Astrocyte (in vitro differentiated cells and primary cell): ENCODE measurements at regions not wholly inside any gene's neighbourhood (a gene's known extent, or its start where the extent isn't known, plus 50 kb on each side); places are given as distances from the start of the nearest gene placed in this dataset.

Source experiments
- DNase-seq: peaks from one replicate; pipeline ENCODE4 v3.0.0-alpha.2; 2010; ENCODE audit warnings: low read depth
- FAIRE-seq: peaks from 2 replicates; lab custom pipeline; 2011; peaks lifted over from hg19 to GRCh38; lab: Jason Lieb, UNC
- H2AFZ ChIP-seq: 2 replicates; pipeline ENCODE4 v1.6.0; 2012; ENCODE audit warnings: low read depth, low read length, inconsistent platforms
- H3K27ac ChIP-seq: 2 replicates; pipeline ENCODE4 v1.5.1; 2011; ENCODE audit warnings: low read depth, low read length, inconsistent platforms
- H3K27me3 ChIP-seq: 2 replicates; pipeline ENCODE4 v1.6.0; 2011; ENCODE audit warnings: low read length, inconsistent platforms; ENCODE audit not compliant: insufficient read depth
- H3K36me3 ChIP-seq: 2 replicates; pipeline ENCODE4 v1.5.1; 2011; ENCODE audit warnings: low read length, inconsistent platforms; ENCODE audit not compliant: insufficient read depth
- H3K4me1 ChIP-seq: 2 replicates; pipeline ENCODE4 v1.5.1; 2011; ENCODE audit warnings: low read length, inconsistent platforms; ENCODE audit not compliant: insufficient read depth
- H3K4me2 ChIP-seq: 2 replicates; pipeline ENCODE4 v1.6.0; 2012; ENCODE audit warnings: low read length, inconsistent platforms
- H3K4me3 ChIP-seq: 2 replicates; pipeline ENCODE4 v1.5.1; 2011; ENCODE audit warnings: low read depth, mild to moderate bottlenecking, low read length, inconsistent platforms; ENCODE audit not compliant: insufficient read depth
- H3K79me2 ChIP-seq: 2 replicates; pipeline ENCODE4 v1.6.0; 2012; ENCODE audit warnings: mild to moderate bottlenecking, low read length, inconsistent platforms; ENCODE audit not compliant: insufficient read depth
- H3K9ac ChIP-seq: 2 replicates; pipeline ENCODE4 v1.6.0; 2012; ENCODE audit warnings: mild to moderate bottlenecking, low read length, inconsistent platforms
- H3K9me3 ChIP-seq: 2 replicates; pipeline ENCODE4 v1.5.1; 2012; ENCODE audit warnings: low read depth, mild to moderate bottlenecking, low read length, inconsistent platforms; ENCODE audit not compliant: insufficient read depth
- H4K20me1 ChIP-seq: 2 replicates; pipeline ENCODE4 v1.6.0; 2012; ENCODE audit warnings: low read length, inconsistent platforms; ENCODE audit not compliant: insufficient read depth
- H3K27ac Mint-ChIP-seq: one replicate; pipeline ENCODE4 v1.8.0; 2021; ENCODE audit warnings: mild to moderate bottlenecking, mixed read lengths; ENCODE audit not compliant: unreplicated experiment
- H3K27me3 Mint-ChIP-seq: one replicate; pipeline ENCODE4 v1.8.0; 2021; ENCODE audit warnings: low read depth, mixed read lengths; ENCODE audit not compliant: unreplicated experiment
- H3K36me3 Mint-ChIP-seq: one replicate; pipeline ENCODE4 v1.8.0; 2021; ENCODE audit warnings: low read depth, mixed read lengths; ENCODE audit not compliant: unreplicated experiment
- H3K4me1 Mint-ChIP-seq: one replicate; pipeline ENCODE4 v1.8.0; 2021; ENCODE audit warnings: low read depth, mixed read lengths; ENCODE audit not compliant: unreplicated experiment
- H3K4me3 Mint-ChIP-seq: one replicate; pipeline ENCODE4 v1.8.0; 2021; ENCODE audit warnings: mild to moderate bottlenecking, moderate library complexity, mixed read lengths; ENCODE audit not compliant: unreplicated experiment
- H3K9me3 Mint-ChIP-seq: one replicate; pipeline ENCODE4 v1.8.0; 2021; ENCODE audit warnings: mild to moderate bottlenecking, mixed read lengths; ENCODE audit not compliant: unreplicated experiment
- CTCF ChIP-seq: IDR thresholded peaks from 2 replicates; pipeline ENCODE4 v1.5.1; 2011; ENCODE audit warnings: low read depth, mild to moderate bottlenecking, inconsistent platforms, low read length, moderate library complexity; ENCODE audit not compliant: insufficient read depth
- EZH2 ChIP-seq: IDR thresholded peaks from 2 replicates; pipeline ENCODE4 v1.6.1; 2012; ENCODE audit warnings: mild to moderate bottlenecking, low read length, inconsistent platforms; ENCODE audit not compliant: insufficient read depth

DNA sequence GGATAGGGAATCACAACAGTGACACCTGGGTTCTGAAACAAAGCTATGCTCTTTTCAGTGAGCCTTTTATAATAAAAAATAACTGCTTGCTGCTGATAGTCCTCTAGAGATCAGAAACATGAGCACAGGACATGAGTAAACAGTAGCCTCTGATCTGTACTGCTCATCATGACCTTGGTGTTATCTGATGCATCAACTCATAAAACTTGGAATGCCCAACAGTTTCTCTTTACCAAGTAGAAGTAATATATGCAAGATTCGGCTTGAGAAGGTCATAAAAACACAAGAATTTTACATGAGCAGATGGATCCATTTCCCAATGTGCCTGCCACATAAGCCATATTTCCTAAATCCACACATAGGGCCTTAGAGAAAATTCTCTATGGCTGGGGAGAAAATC, 318.3 kb upstream of the GRAMD2B start:
- H3K27me3 Mint-ChIP-seq = no peaks in the 10 kb centered on the region
- no peak overlapping the region for H3K27ac ChIP-seq
- no peaks in the 10 kb centered on the region for H3K9me3 ChIP-seq
- H3K4me3 Mint-ChIP-seq = no peak overlapping the region
- no peak for DNase-seq
- no peaks in the 10 kb centered on the region for H3K36me3 ChIP-seq
- H3K79me2 ChIP-seq = no peaks in the 10 kb centered on the region
- no peaks in the 10 kb centered on the region for H4K20me1 ChIP-seq
- no peaks in the 10 kb centered on the region for H3K36me3 Mint-ChIP-seq
- H3K4me1 Mint-ChIP-seq = peaks cover 2% of the 10 kb centered on the region
- H2AFZ ChIP-seq = no peak overlapping the region
- no peak overlapping the region for H3K4me2 ChIP-seq
- no peaks in the 10 kb centered on the region for H3K4me1 ChIP-seq
- H3K4me3 ChIP-seq = no peak overlapping the region
- FAIRE-seq = no peak
- H3K9me3 Mint-ChIP-seq = no peaks in the 10 kb centered on the region
- no peaks in the 10 kb centered on the region for H3K27me3 ChIP-seq
- H3K9ac ChIP-seq = no peak overlapping the region
- TF ChIP-seq EZH2 (no peak), CTCF (no peak)
- no peak overlapping the region for H3K27ac Mint-ChIP-seq

DNA sequence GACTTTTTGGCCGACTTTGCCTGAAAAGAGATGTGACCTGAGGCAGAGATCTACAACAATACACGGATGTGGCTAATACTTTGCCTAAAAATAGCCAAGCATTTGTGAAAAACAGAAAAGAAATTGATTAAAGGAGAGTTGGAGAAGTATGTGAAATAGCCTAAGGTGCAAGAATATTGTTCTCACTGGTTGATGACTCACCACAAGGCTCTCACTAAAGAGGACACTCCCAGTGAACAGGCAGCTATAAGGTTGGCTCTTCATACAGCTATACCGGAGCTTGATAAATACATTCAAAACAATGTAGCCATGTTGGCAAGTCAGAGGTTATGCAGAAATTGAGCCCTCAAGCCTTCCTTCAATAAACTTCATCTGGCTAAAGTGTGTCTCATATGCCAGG, 317.2 kb upstream of the GRAMD2B start:
- no peaks in the 10 kb centered on the region for H3K27me3 Mint-ChIP-seq
- Histone ChIP-seq H3K9me3 (no peaks in the 10 kb centered on the region), H3K36me3 (no peaks in the 10 kb centered on the region), H4K20me1 (no peaks in the 10 kb centered on the region), H3K4me1 (no peaks in the 10 kb centered on the region), H3K27ac (no peak overlapping the region), H3K4me3 (no peak overlapping the region), H3K4me2 (no peak overlapping the region), H3K79me2 (no peaks in the 10 kb centered on the region), H3K9ac (no peak overlapping the region), H3K27me3 (no peaks in the 10 kb centered on the region), H2AFZ (no peak overlapping the region)
- DNase-seq = no peak
- no peaks in the 10 kb centered on the region for H3K36me3 Mint-ChIP-seq
- FAIRE-seq = no peak
- H3K27ac Mint-ChIP-seq = no peak overlapping the region
- peaks cover 2% of the 10 kb centered on the region for H3K4me1 Mint-ChIP-seq
- no peaks in the 10 kb centered on the region for H3K9me3 Mint-ChIP-seq
- TF ChIP-seq CTCF = no peak
- no peak for TF ChIP-seq EZH2
- no peak overlapping the region for H3K4me3 Mint-ChIP-seq

- Mint-ChIP-seq H3K27ac (no peak overlapping the region), H3K4me1 (peaks cover 2% of the 10 kb centered on the region), H3K4me3 (no peak overlapping the region), H3K36me3 (no peaks in the 10 kb centered on the region), H3K27me3 (no peaks in the 10 kb centered on the region), H3K9me3 (peaks cover 2% of the 10 kb centered on the region)
- no peaks in the 10 kb centered on the region for H3K4me1 ChIP-seq
- no peak overlapping the region for H3K4me2 ChIP-seq
- no peak overlapping the region for H2AFZ ChIP-seq
- H3K4me3 ChIP-seq = no peak overlapping the region
- H3K27ac ChIP-seq = no peak overlapping the region
- TF ChIP-seq EZH2 = no peak
- TF ChIP-seq CTCF = no peak
- H4K20me1 ChIP-seq = no peaks in the 10 kb centered on the region
- no peak for FAIRE-seq
- no peaks in the 10 kb centered on the region for H3K79me2 ChIP-seq
- DNase-seq = no peak
- no peaks in the 10 kb centered on the region for H3K9me3 ChIP-seq
- no peak overlapping the region for H3K9ac ChIP-seq
- no peaks in the 10 kb centered on the region for H3K36me3 ChIP-seq
- no peaks in the 10 kb centered on the region for H3K27me3 ChIP-seq
Measured at GRCh38 chr5:126107381-126107780, 315.8 kb upstream of the GRAMD2B start.
